MG63 (cell line): ENCODE measurements at regions not wholly inside any gene's neighbourhood (a gene's known extent, or its start where the extent isn't known, plus 50 kb on each side); places are given as distances from the start of the nearest gene placed in this dataset.

ENCODE experiments used
- DNase-seq: peaks from one replicate; pipeline ENCODE4 v3.0.0-alpha.2; 2020
- H3K27me3 ChIP-seq: fragments of 250-450 bp; sonication (Bioruptor Pico); 2 replicates; pipeline ENCODE4 v1.5.1; 2020; ENCODE audit warnings: mild to moderate bottlenecking, moderate library complexity
- H3K36me3 ChIP-seq: fragments of 250-450 bp; sonication (Bioruptor Pico); 2 replicates; pipeline ENCODE4 v1.5.1; 2020; ENCODE audit warnings: mild to moderate bottlenecking, moderate library complexity
- H3K4me3 ChIP-seq: fragments of 250-450 bp; sonication (Bioruptor Pico); 2 replicates; pipeline ENCODE4 v1.5.1; 2020; ENCODE audit warnings: mild to moderate bottlenecking, moderate library complexity
- H3K9me3 ChIP-seq: fragments of 250-450 bp; sonication (Bioruptor Pico); 2 replicates; pipeline ENCODE4 v1.5.1; 2020; ENCODE audit warnings: mild to moderate bottlenecking, moderate library complexity

DNA sequence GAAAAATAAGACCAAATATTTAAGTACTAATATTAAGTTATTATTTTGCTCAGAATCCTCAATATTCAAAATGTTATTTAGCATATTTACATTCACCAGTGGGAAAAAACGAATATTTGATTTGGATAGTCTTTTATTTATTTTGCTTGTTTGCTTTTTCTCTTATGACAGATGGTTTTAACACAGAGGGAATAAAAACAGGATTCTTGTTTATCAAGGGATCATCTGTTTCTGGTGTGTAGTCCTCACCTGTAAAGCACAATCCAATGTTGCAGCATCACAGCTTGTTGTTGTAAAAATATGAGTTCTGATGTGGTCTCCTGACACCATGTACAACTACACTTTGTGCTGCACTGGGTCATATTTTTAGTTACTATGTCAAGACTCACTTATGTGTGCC is 103.9 kb downstream of the AVPR1A start:
- Histone ChIP-seq H3K36me3 (no peaks in the 10 kb centered on the region), H3K4me3 (no peak overlapping the region), H3K27me3 (no peaks in the 10 kb centered on the region), H3K9me3 (no peaks in the 10 kb centered on the region)
- DNase-seq = no peak

GRCh38 chr12:63045020-63045860 is 105.8 kb downstream of the AVPR1A start:
- Histone ChIP-seq H3K36me3 (no peaks in the 10 kb centered on the region), H3K27me3 (no peaks in the 10 kb centered on the region), H3K9me3 (no peaks in the 10 kb centered on the region), H3K4me3 (no peak overlapping the region)
- peak; percentile 72 for DNase-seq

DNA sequence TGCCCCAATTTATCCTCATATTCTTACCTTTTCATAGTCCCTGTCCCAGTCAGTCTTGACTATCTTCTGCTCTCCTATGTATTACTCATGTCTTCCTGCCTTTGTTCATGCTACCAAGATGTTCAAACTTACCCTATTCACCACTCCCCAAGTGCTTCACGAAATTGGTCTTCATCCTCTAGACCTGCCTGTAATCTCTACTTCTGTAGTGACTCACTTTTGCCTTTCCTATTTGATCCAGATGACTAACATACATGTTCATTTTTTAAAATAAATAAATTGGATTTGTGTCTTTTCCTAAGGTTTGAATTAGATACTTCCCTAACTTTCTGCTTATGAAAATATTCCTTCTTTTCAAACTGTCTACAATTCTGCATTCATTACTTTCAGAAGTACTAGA is 107.7 kb upstream of the PPM1H start:
- Histone ChIP-seq H3K4me3 (no peak overlapping the region), H3K36me3 (no peaks in the 10 kb centered on the region), H3K27me3 (no peaks in the 10 kb centered on the region), H3K9me3 (no peaks in the 10 kb centered on the region)
- DNase-seq = no peak

- no peaks in the 10 kb centered on the region for H3K9me3 ChIP-seq
- no peaks in the 10 kb centered on the region for H3K36me3 ChIP-seq
- DNase-seq = no peak
- no peak overlapping the region for H3K4me3 ChIP-seq
- H3K27me3 ChIP-seq = no peaks in the 10 kb centered on the region
Observed at GRCh38 chr12:63041601-63042000, 106.7 kb upstream of the PPM1H start.

DNA sequence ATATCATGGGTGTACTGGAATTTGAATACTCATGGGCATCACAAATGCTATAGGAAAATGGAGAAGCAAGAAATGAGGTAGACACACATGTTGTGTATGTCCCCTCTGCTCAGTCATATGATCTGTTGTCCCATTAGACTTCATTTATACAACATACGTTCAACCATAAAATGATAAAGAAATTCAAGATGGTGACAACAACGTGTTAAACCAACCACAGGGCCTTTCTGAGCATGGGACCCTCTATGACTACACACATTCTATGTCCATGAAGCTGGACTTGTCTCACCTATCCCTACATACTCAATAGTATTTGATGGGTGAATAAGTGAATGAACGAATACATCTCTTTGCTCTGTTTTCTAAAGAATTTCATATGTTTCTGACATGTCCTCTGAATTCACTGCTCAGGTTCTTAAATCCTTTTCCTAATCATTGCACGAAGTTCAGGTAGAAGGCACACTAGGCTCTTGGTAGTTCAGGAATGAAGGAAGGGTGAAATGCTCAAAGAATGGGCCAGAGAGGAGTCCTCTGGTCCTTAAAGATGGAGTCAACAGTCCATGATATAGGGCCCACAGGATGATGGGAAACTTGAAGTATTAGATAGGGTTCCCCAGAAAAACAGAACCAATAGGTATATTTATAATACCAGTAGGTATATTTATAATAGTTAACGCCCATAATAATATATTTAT is 105.7 kb upstream of the PPM1H start:
- H3K4me3 ChIP-seq = no peak overlapping the region
- no peaks in the 10 kb centered on the region for H3K27me3 ChIP-seq
- H3K36me3 ChIP-seq = no peaks in the 10 kb centered on the region
- H3K9me3 ChIP-seq = no peaks in the 10 kb centered on the region
- no peak for DNase-seq

GRCh38 chr12:63038713-63039100 is 103.8 kb upstream of the PPM1H start:
- no peak for DNase-seq
- Histone ChIP-seq H3K4me3 (no peak overlapping the region), H3K9me3 (no peaks in the 10 kb centered on the region), H3K27me3 (no peaks in the 10 kb centered on the region), H3K36me3 (no peaks in the 10 kb centered on the region)

DNA sequence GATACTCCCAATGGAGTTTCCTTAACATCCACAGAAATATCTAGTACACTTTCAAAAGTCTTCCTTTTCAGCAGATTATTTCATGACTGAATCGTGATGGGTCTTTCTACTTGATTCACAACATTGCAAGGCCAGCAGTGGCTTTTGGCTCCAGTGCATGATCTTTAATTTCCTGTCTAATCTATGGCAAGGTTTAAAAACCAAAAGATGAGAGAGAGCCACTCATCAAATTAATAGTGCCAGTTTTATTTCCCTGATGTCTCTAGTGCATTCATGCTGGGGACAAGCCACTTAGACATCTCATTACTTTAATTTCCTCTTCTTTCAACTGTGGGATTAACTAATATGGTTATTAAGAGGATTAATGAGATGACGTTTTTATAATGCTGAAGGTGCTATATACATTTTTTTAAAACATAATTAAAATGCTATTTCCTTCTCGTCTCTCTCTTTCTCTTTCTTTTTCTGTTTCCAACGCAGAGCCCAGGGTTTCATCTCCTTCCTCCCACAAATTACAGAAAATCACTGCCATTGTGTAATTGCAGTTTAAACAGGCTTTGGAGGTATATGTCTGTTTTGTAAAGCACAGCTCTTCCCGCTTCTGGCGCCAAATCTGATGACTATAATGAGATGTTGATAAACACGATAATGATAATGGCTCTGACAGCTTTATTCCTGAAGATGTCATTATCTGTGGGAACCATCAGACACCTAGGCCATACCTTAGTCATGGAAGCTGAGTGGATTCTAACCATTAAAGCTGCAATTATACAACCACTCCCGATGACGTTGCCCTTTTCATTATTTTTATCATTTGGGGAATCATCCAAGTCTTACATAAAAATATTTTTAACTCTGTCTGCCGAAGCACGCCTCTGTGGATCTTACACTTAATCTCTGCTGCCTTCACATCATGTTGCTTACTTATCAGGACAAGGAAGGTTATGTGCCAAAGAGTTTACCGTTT is 103.1 kb upstream of the PPM1H start:
- DNase-seq = no peak
- no peaks in the 10 kb centered on the region for H3K36me3 ChIP-seq
- H3K4me3 ChIP-seq = no peak overlapping the region
- H3K9me3 ChIP-seq = no peaks in the 10 kb centered on the region
- no peaks in the 10 kb centered on the region for H3K27me3 ChIP-seq

DNA sequence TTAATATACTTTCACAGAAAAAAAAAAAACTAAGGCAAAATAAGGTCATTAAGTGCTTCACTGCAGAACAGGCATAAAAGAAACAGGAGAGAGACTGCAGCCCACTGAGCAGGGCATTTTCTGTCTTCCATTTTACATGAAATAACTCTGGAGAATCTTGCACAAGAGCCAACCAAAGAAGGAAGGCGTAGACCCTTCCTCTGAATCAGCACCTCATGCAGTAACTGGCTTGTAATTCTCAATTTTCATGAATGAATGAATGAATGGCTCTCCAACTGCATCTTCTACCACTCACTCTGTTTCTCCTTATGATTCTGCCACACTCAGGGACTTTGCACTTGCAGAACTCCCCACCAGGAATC is 102.0 kb upstream of the PPM1H start:
- Histone ChIP-seq H3K9me3 (no peaks in the 10 kb centered on the region), H3K36me3 (no peaks in the 10 kb centered on the region), H3K4me3 (no peak overlapping the region), H3K27me3 (no peaks in the 10 kb centered on the region)
- DNase-seq = no peak

- H3K4me3 ChIP-seq = no peak overlapping the region
- H3K27me3 ChIP-seq = no peaks in the 10 kb centered on the region
- no peak for DNase-seq
- no peaks in the 10 kb centered on the region for H3K9me3 ChIP-seq
- H3K36me3 ChIP-seq = no peaks in the 10 kb centered on the region
Observed at GRCh38 chr12:63036216-63036973, 101.4 kb upstream of the PPM1H start.

- no peaks in the 10 kb centered on the region for H3K36me3 ChIP-seq
- no peaks in the 10 kb centered on the region for H3K9me3 ChIP-seq
- no peaks in the 10 kb centered on the region for H3K27me3 ChIP-seq
- no peak for DNase-seq
- no peak overlapping the region for H3K4me3 ChIP-seq
Observed at GRCh38 chr12:63034601-63035000, 99.7 kb upstream of the PPM1H start.

- H3K27me3 ChIP-seq = no peaks in the 10 kb centered on the region
- no peak for DNase-seq
- H3K36me3 ChIP-seq = no peaks in the 10 kb centered on the region
- no peak overlapping the region for H3K4me3 ChIP-seq
- no peaks in the 10 kb centered on the region for H3K9me3 ChIP-seq
Observed at GRCh38 chr12:63029676-63030075, 94.7 kb upstream of the PPM1H start.

DNA sequence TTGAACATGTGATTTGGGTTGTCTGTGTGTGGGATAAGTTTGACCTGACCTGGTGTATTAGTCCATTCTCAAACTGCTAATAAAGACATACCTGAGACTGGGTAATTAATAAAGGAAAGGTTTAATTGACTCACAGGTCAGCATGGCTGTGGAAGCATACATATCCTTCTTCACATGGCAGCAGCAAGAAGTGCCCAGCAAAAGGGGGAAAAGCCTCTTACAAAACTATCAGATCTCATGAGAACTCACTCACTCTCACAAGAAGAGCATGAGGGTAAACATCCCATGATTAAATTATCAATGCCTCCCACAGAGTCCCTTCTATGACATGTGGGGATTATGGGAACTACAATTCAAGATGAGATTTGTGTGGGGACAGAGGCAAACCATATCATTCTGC is 94.0 kb upstream of the PPM1H start:
- Histone ChIP-seq H3K36me3 (no peaks in the 10 kb centered on the region), H3K9me3 (no peaks in the 10 kb centered on the region), H3K27me3 (no peaks in the 10 kb centered on the region), H3K4me3 (no peak overlapping the region)
- DNase-seq = no peak

DNA sequence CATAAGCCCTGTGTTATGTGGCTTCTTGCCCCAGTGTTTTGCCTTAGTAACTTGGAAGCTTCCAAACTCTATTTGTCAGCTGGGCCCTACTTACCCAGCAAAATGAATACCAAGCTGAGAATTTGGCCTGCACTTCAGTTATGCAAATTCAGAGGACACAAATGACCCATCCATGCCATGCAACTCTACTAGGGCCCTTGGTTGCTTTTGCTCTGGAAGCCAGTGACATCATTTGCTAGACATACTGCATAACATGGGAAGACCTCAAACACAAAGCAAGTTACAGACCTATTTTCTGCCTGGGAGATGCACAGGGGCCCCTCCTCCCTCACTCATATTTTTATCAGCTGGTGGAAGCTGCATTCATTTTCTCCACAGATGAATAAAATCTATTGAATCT is 90.2 kb upstream of the PPM1H start:
- no peak overlapping the region for H3K4me3 ChIP-seq
- H3K36me3 ChIP-seq = no peaks in the 10 kb centered on the region
- no peaks in the 10 kb centered on the region for H3K27me3 ChIP-seq
- no peaks in the 10 kb centered on the region for H3K9me3 ChIP-seq
- no peak for DNase-seq

GRCh38 chr12:63023926-63024325 is 89.0 kb upstream of the PPM1H start:
- H3K27me3 ChIP-seq = no peaks in the 10 kb centered on the region
- DNase-seq = no peak
- H3K9me3 ChIP-seq = no peaks in the 10 kb centered on the region
- no peak overlapping the region for H3K4me3 ChIP-seq
- H3K36me3 ChIP-seq = no peaks in the 10 kb centered on the region

GRCh38 chr12:63021116-63021515 is 86.2 kb upstream of the PPM1H start:
- no peaks in the 10 kb centered on the region for H3K27me3 ChIP-seq
- no peaks in the 10 kb centered on the region for H3K9me3 ChIP-seq
- no peaks in the 10 kb centered on the region for H3K36me3 ChIP-seq
- no peak overlapping the region for H3K4me3 ChIP-seq
- DNase-seq = no peak

DNA sequence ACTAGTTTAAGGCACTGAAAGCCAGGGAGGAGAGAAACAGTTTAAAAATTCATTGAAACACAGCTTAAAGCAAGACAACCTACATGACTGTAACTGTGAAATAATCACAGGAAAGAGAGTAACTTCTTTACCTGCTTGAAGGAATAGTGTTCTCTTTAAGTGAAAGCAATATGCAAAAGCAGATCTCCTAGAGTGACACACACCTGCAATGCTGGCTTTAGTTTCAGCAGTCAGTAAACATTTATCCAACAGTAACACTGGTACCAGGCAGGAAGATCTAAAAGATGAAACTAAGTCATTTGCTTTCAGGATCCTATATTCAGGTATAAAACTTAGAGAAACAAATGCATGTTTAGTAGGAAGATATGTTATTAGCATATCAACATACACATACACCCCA is 85.3 kb upstream of the PPM1H start:
- Histone ChIP-seq H3K9me3 (no peaks in the 10 kb centered on the region), H3K4me3 (no peak overlapping the region), H3K27me3 (no peaks in the 10 kb centered on the region), H3K36me3 (no peaks in the 10 kb centered on the region)
- DNase-seq = no peak

- H3K27me3 ChIP-seq = no peaks in the 10 kb centered on the region
- no peaks in the 10 kb centered on the region for H3K9me3 ChIP-seq
- no peak for DNase-seq
- H3K36me3 ChIP-seq = no peaks in the 10 kb centered on the region
- no peak overlapping the region for H3K4me3 ChIP-seq
Observed at GRCh38 chr12:63018273-63018672, 83.3 kb upstream of the PPM1H start.
